Tibial nerve (tissue), 4 donors: ENCODE measurements at regions not wholly inside any gene's neighbourhood (a gene's known extent, or its start where the extent isn't known, plus 50 kb on each side); places are given as distances from the start of the nearest gene placed in this dataset.

ENCODE experiments used
- DNase-seq, 2 donors: peaks; one replicate each; pipeline ENCODE4 v3.0.0-alpha.2; 2019; ENCODE audit warnings: low spot score in 2 of 2
- H3K27ac ChIP-seq, 4 donors: fragments of 200-600 bp; sonication (generic) in 3 of 4; one replicate each; pipeline ENCODE4 v1.5.1; 2017 to 2019; ENCODE audit warnings: mild to moderate bottlenecking in 1 of 4
- H3K27me3 ChIP-seq, 2 donors: fragments of 200-600 bp; sonication (generic) in 1 of 2; one replicate each; pipeline versions ENCODE4 v1.5.1 to v1.6.0; 2017 to 2019
- H3K36me3 ChIP-seq, 3 donors: fragments of 200-600 bp; sonication (generic); one replicate each; pipeline ENCODE4 v1.5.1; 2018 to 2019
- H3K4me1 ChIP-seq, 4 donors: fragments of 200-600 bp; sonication (generic) in 3 of 4; one replicate each; pipeline ENCODE4 v1.5.1; 2017 to 2019
- H3K4me3 ChIP-seq, 4 donors: fragments of 200-600 bp; sonication (generic) in 3 of 4; one replicate each; pipeline ENCODE4 v1.5.1; 2017 to 2019; ENCODE audit warnings: mild to moderate bottlenecking in 1 of 4, moderate library complexity in 1 of 4
- H3K9me3 ChIP-seq, 4 donors: fragments of 200-600 bp; sonication (generic) in 3 of 4; one replicate each; pipeline ENCODE4 v1.5.1; 2017 to 2019
- CTCF ChIP-seq, 5 experiments: fragments of 200-600 bp in 3 of 5; fragments of 450-650 bp in 2 of 5; sonication (generic) in 3 of 5; IDR thresholded peaks; one replicate each; pipeline ENCODE4 v1.5.1; 2016 to 2019; ENCODE audit warnings: antibody characterized with exemption in 5 of 5, mild to moderate bottlenecking in 3 of 5, moderate library complexity in 2 of 5
- EP300 ChIP-seq, 2 donors: sonication (generic); formaldehyde crosslinking; IDR thresholded peaks; one replicate each; pipeline ENCODE4 v1.6.1; 2017; ENCODE audit warnings: antibody characterized with exemption in 2 of 2, mild to moderate bottlenecking in 1 of 2
- POLR2A ChIP-seq, 2 donors: fragments of 450-650 bp; IDR thresholded peaks; one replicate each; pipeline ENCODE4 v1.6.1; 2017; ENCODE audit warnings: antibody characterized with exemption in 2 of 2, mild to moderate bottlenecking in 2 of 2, moderate library complexity in 2 of 2
- WGBS, 2 donors: methylation state at CpG; one replicate each; pipeline ENCODE4 v1.1.5; 2018; 5-methylcytosine and 5-hydroxymethylcytosine counted together

DNA sequence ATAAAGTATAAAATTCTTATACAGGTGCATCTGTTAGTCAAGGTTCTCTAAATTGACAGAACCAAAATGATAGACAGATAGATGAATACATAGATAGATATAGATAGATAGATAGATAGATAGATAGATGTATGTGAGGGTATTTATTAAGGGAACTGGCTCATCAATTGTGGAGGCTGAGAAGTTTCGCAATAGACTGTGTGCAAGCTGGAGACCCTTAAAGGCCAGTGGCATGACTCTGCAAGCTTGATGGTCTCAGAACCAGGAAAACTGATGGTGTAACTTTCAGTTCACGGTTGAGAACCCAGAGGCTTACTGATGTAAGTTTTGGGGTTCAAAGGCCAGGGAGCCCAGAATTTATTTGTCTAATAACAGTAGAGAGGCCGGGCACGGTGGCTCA is 1123.7 kb upstream of the CADM2 start:
- WGBS, 2 donors: 90 to 95% methylated on average over 4 of the region's 4 CpGs
- no peak for DNase-seq
- Histone ChIP-seq H3K4me1 (no peaks in the 10 kb centered on the region), H3K27me3 (no peaks in the 10 kb centered on the region), H3K4me3 (no peak overlapping the region), H3K9me3 (peaks cover 0 to 16% (median 0%) of the 10 kb centered on the region in 4 donors), H3K36me3 (no peaks in the 10 kb centered on the region), H3K27ac (no peak overlapping the region)
- TF ChIP-seq EP300 (IDR thresholded peaks at IDR 0.05) (no peak), CTCF (IDR thresholded peaks at IDR 0.05) (no peak), POLR2A (IDR thresholded peaks at IDR 0.05) (no peak)

GRCh38 chr3:83842511-83842910 is 1116.3 kb upstream of the CADM2 start:
- 77 to 80% methylated on average over 1 of the region's 1 CpG for WGBS, 2 donors
- DNase-seq: no peak
- Histone ChIP-seq H3K9me3 (no peaks in the 10 kb centered on the region), H3K36me3 (no peaks in the 10 kb centered on the region), H3K4me3 (no peak overlapping the region), H3K27ac (no peak overlapping the region), H3K27me3 (no peaks in the 10 kb centered on the region), H3K4me1 (no peaks in the 10 kb centered on the region)
- TF ChIP-seq CTCF (IDR thresholded peaks at IDR 0.05): no peak
- no peak for TF ChIP-seq EP300 (IDR thresholded peaks at IDR 0.05)
- TF ChIP-seq POLR2A (IDR thresholded peaks at IDR 0.05): no peak

- no peaks in the 10 kb centered on the region for H3K9me3 ChIP-seq
- no peaks in the 10 kb centered on the region for H3K4me1 ChIP-seq
- no peak overlapping the region for H3K4me3 ChIP-seq
- no peak for DNase-seq
- no peaks in the 10 kb centered on the region for H3K36me3 ChIP-seq
- no peak for TF ChIP-seq EP300 (IDR thresholded peaks at IDR 0.05)
- no peak for TF ChIP-seq CTCF (IDR thresholded peaks at IDR 0.05)
- no peak for TF ChIP-seq POLR2A (IDR thresholded peaks at IDR 0.05)
- WGBS, 2 donors: 76 to 93% methylated on average over 2 of the region's 2 CpGs
- no peaks in the 10 kb centered on the region for H3K27me3 ChIP-seq
- no peak overlapping the region for H3K27ac ChIP-seq
Observed at GRCh38 chr3:83843716-83844115, 1115.1 kb upstream of the CADM2 start.

DNA sequence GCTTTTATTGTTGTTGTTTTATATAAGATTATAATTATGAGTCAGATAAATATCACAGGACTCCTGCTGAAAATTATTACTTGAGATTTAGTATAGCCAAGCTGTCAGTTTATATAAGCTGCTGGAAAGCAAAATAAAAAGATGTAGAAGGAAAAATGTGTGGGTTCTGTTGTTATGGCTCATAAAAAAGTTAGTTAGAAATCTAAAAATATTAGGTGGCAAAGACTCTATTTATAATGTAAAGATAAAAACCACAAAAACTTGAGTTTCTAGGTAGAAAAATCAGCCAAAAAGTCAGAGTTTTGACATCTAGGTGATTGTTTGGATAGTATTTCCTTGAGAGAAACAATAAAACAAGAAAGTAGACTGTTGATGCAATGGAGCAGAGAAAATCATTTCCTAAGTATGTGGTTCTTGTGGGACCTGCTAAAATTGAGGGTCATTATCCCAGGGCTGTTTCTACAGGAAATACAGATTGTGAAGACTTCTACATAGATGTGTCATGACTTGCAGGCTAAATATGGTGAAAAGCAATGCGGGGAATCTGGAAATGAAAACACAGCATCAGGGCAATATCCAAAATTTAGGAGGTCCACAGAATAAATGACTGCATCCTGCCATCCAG is 1109.6 kb upstream of the CADM2 start:
- Histone ChIP-seq H3K27me3 (no peaks in the 10 kb centered on the region), H3K27ac (no peak overlapping the region), H3K36me3 (no peaks in the 10 kb centered on the region), H3K9me3 (no peaks in the 10 kb centered on the region), H3K4me1 (no peaks in the 10 kb centered on the region), H3K4me3 (no peak overlapping the region)
- DNase-seq: no peak
- WGBS, 2 donors: 68 to 81% methylated on average over 1 of the region's 1 CpG
- TF ChIP-seq CTCF (IDR thresholded peaks at IDR 0.05) (no peak), EP300 (IDR thresholded peaks at IDR 0.05) (no peak), POLR2A (IDR thresholded peaks at IDR 0.05) (no peak)

- no peak overlapping the region for H3K4me3 ChIP-seq
- no peak overlapping the region for H3K27ac ChIP-seq
- no peaks in the 10 kb centered on the region for H3K4me1 ChIP-seq
- DNase-seq: no peak
- 75 to 81% methylated on average over 2 of the region's 2 CpGs for WGBS, 2 donors
- TF ChIP-seq CTCF (IDR thresholded peaks at IDR 0.05) (no peak), EP300 (IDR thresholded peaks at IDR 0.05) (no peak), POLR2A (IDR thresholded peaks at IDR 0.05) (no peak)
- no peaks in the 10 kb centered on the region for H3K36me3 ChIP-seq
- no peaks in the 10 kb centered on the region for H3K27me3 ChIP-seq
- peaks cover 0 to 7% (median 0%) of the 10 kb centered on the region in 4 donors for H3K9me3 ChIP-seq
Observed at GRCh38 chr3:83863380-83863779, 1095.4 kb upstream of the CADM2 start.
